SK-N-SH treated with all-trans-retinoic acid at 6 μM for 48 hours (cell line): ENCODE measurements at regions not wholly inside any gene's neighbourhood (a gene's known extent, or its start where the extent isn't known, plus 50 kb on each side); places are given as distances from the start of the nearest gene placed in this dataset.

Experiments
- ATAC-seq: fragments of 200-7000 bp; cut with Tn5 transposase; 3 replicates; pipeline ENCODE4 v1.9.1; 2020; ENCODE audit warnings: mild to moderate bottlenecking, moderate library complexity
- ARNTL ChIP-seq: fragments of 450-650 bp; formaldehyde crosslinking; IDR thresholded peaks from 2 replicates; pipeline ENCODE4 v1.5.0; 2020; ENCODE audit warnings: low read depth, mild to moderate bottlenecking, moderate library complexity, borderline replicate concordance
- BACH2 ChIP-seq: fragments of 250-450 bp; sonication (Bioruptor Pico); IDR thresholded peaks from 2 replicates; pipeline ENCODE4 v1.9.0; 2021; ENCODE audit warnings: mild to moderate bottlenecking, borderline replicate concordance
- CSDC2 ChIP-seq: fragments of 250-450 bp; sonication (Bioruptor Pico); IDR thresholded peaks from 2 replicates; pipeline ENCODE4 v1.5.0; 2020; ENCODE audit warnings: mild to moderate bottlenecking, moderate library complexity
- CSRNP3 ChIP-seq: fragments of 250-450 bp; sonication (Bioruptor Pico); IDR thresholded peaks from 2 replicates; pipeline ENCODE4 v1.5.1; 2021; ENCODE audit warnings: mild to moderate bottlenecking, moderate library complexity
- ESRRG ChIP-seq: fragments of 250-450 bp; sonication (Bioruptor Pico); IDR thresholded peaks from 2 replicates; pipeline ENCODE4 v1.6.1; 2021; ENCODE audit warnings: mild to moderate bottlenecking
- GLIS3 ChIP-seq: fragments of 250-450 bp; sonication (Bioruptor Pico); IDR thresholded peaks from 2 replicates; pipeline ENCODE4 v1.5.0; 2020; ENCODE audit warnings: mild to moderate bottlenecking, moderate library complexity
- ISL1 ChIP-seq: fragments of 250-450 bp; sonication (Bioruptor Pico); IDR thresholded peaks from 2 replicates; pipeline ENCODE4 v2.1.2; 2022; ENCODE audit warnings: mild to moderate bottlenecking, moderate library complexity
- OSR1 ChIP-seq: fragments of 250-450 bp; sonication (Bioruptor Pico); IDR thresholded peaks from 2 replicates; pipeline ENCODE4 v1.8.0; 2022; ENCODE audit warnings: moderate library complexity, mild to moderate bottlenecking, inconsistent platforms
- PATZ1 ChIP-seq: fragments of 250-450 bp; sonication (Bioruptor Pico); IDR thresholded peaks from 2 replicates; pipeline ENCODE4 v1.8.0; 2020; ENCODE audit warnings: mild to moderate bottlenecking, moderate library complexity, borderline replicate concordance
- POU6F1 ChIP-seq: fragments of 250-450 bp; sonication (Bioruptor Pico); IDR thresholded peaks from 2 replicates; pipeline ENCODE4 v1.8.0; 2021; ENCODE audit warnings: low read depth, mild to moderate bottlenecking, moderate library complexity, borderline replicate concordance
- PPARA ChIP-seq: fragments of 250-450 bp; sonication (Bioruptor Pico); IDR thresholded peaks from 2 replicates; pipeline ENCODE4 v1.5.0; 2020; ENCODE audit warnings: mild to moderate bottlenecking, borderline replicate concordance
- RARB ChIP-seq: fragments of 250-450 bp; sonication (Bioruptor Pico); IDR thresholded peaks from 2 replicates; pipeline ENCODE4 v1.8.0; 2021; ENCODE audit warnings: mild to moderate bottlenecking, moderate library complexity
- SNAI2 ChIP-seq: fragments of 250-450 bp; sonication (Bioruptor Pico); IDR thresholded peaks from 2 replicates; pipeline ENCODE4 v1.5.0; 2020; ENCODE audit warnings: mild to moderate bottlenecking, moderate library complexity
- TCF4 ChIP-seq: fragments of 250-450 bp; sonication (Bioruptor Pico); IDR thresholded peaks from 2 replicates; pipeline ENCODE4 v1.8.0; 2021; ENCODE audit warnings: mild to moderate bottlenecking, moderate library complexity, borderline replicate concordance
- ZC3H10 ChIP-seq: fragments of 250-450 bp; sonication (Bioruptor Pico); IDR thresholded peaks from 2 replicates; pipeline ENCODE4 v1.5.1; 2021; ENCODE audit warnings: mild to moderate bottlenecking, moderate library complexity
- ZFP3 ChIP-seq: fragments of 250-450 bp; sonication (Bioruptor Pico); IDR thresholded peaks from 2 replicates; pipeline ENCODE4 v1.5.0; 2020; ENCODE audit warnings: mild to moderate bottlenecking, moderate library complexity
- ZFP30 ChIP-seq: fragments of 450-650 bp; formaldehyde crosslinking; IDR thresholded peaks from 2 replicates; pipeline ENCODE4 v1.5.0; 2022; ENCODE audit warnings: mild to moderate bottlenecking, moderate library complexity
- ZNF565 ChIP-seq: fragments of 450-650 bp; formaldehyde crosslinking; conservative IDR thresholded peaks from 2 replicates; pipeline ENCODE4 v1.5.0; 2020; ENCODE audit warnings: low read depth, mild to moderate bottlenecking, moderate library complexity
- ZNF70 ChIP-seq: fragments of 450-650 bp; formaldehyde crosslinking; IDR thresholded peaks from 2 replicates; pipeline ENCODE4 v1.5.0; 2020; ENCODE audit warnings: mild to moderate bottlenecking, moderate library complexity
- ZNF8 ChIP-seq: fragments of 450-650 bp; formaldehyde crosslinking; IDR thresholded peaks from 2 replicates; pipeline ENCODE4 v1.5.0; 2020; ENCODE audit warnings: mild to moderate bottlenecking, moderate library complexity
- TF ChIP-seq, protein P1 (sequence below): fragments of 250-450 bp; sonication (Bioruptor Pico); IDR thresholded peaks from 2 replicates; pipeline ENCODE4 v1.5.1; 2020; ENCODE audit warnings: low read depth, mild to moderate bottlenecking, moderate library complexity

- TF ChIP-seq GLIS3 (no peak), ESRRG (CRISPR knock-in tag) (no peak)
Measured at GRCh38 chr13:37338726-37339385, 233.4 kb upstream of the CSNK1A1L start (continued).

- no peak for TF ChIP-seq ZNF8
- no peak for ATAC-seq
Measured at GRCh38 chr13:37326334-37326733, 220.9 kb upstream of the CSNK1A1L start.

DNA sequence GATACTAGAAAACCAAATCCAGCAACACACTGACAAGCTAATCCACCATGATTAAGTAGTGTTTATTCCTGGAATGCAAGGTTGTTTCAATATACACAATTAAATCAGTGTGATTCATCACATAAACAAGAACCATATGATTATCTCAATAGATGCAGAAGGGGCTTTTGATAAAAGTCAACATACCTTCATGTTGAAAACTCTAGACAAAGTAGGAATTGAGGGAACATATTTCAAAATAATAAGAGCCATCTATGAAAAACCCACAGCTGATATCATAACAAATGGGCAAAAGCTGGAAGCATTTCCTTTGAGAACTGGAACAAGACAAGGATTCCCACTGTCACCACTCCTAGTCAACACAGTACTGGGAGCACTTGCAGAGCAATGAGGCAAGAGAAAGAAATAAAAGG, 213.6 kb upstream of the CSNK1A1L start:
- ATAC-seq = 0 out of 3 replicates have a peak, but pooled peaks have one; percentile 16
- TF ChIP-seq ZFP3 (no peak), CSRNP3 (CRISPR knock-in tag) (no peak), ZNF8 (no peak), ZC3H10 (CRISPR knock-in tag) (no peak), RARB (CRISPR knock-in tag) (no peak), ESRRG (CRISPR knock-in tag) (no peak), POU6F1 (no peak), ISL1 (CRISPR knock-in tag) (no peak), ZNF565 (CRISPR knock-in tag) (no peak), OSR1 (CRISPR knock-in tag) (no peak)

DNA sequence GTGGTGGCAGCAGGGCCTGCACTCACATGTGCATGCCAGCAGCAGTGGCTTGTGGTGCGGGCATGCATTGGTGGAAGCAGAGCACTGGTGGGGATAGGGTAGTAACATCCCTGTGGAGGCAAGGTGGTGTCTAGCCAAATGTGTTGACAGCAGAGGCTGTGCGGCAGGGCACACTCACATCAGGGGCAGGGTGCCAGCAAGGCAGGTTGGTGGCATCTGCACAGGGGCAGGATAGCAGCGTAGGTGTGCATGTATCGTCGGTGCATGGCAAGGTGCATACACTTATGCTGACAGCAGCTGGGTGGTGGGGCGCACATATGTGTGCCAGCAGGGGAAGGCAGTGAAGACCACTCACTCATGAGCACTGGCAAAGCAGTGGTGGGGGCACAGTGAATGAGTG, 211.5 kb upstream of the CSNK1A1L start:
- ATAC-seq = no peak
- no peak for TF ChIP-seq CSDC2 (CRISPR knock-in tag)
- no peak for TF ChIP-seq ESRRG (CRISPR knock-in tag)
- no peak for TF ChIP-seq SNAI2
- TF ChIP-seq ARNTL (CRISPR knock-in tag) = no peak
- no peak for TF ChIP-seq ZFP30 (CRISPR knock-in tag)
- no peak for TF ChIP-seq ZNF70 (CRISPR knock-in tag)
- no peak for TF ChIP-seq RARB (CRISPR knock-in tag)
- TF ChIP-seq, protein P1, sequence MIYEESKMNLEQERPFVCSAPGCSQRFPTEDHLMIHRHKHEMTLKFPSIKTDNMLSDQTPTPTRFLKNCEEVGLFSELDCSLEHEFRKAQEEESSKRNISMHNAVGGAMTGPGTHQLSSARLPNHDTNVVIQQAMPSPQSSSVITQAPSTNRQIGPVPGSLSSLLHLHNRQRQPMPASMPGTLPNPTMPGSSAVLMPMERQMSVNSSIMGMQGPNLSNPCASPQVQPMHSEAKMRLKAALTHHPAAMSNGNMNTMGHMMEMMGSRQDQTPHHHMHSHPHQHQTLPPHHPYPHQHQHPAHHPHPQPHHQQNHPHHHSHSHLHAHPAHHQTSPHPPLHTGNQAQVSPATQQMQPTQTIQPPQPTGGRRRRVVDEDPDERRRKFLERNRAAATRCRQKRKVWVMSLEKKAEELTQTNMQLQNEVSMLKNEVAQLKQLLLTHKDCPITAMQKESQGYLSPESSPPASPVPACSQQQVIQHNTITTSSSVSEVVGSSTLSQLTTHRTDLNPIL (CRISPR knock-in tag) = no peak
- TF ChIP-seq ZNF565 (CRISPR knock-in tag) = no peak
- TF ChIP-seq OSR1 (CRISPR knock-in tag) = no peak
- no peak for TF ChIP-seq POU6F1
- no peak for TF ChIP-seq GLIS3
- no peak for TF ChIP-seq PATZ1
- TF ChIP-seq ISL1 (CRISPR knock-in tag) = no peak
- no peak for TF ChIP-seq ZC3H10 (CRISPR knock-in tag)
- no peak for TF ChIP-seq PPARA

GRCh38 chr13:37313372-37313771, 207.9 kb upstream of the CSNK1A1L start:
- ATAC-seq = peak; percentile 72
- TF ChIP-seq SNAI2 = no peak
- TF ChIP-seq ESRRG (CRISPR knock-in tag) = no peak
- no peak for TF ChIP-seq ZFP3
- no peak for TF ChIP-seq TCF4
- no peak for TF ChIP-seq BACH2 (CRISPR knock-in tag)
- TF ChIP-seq ARNTL (CRISPR knock-in tag) = no peak
- no peak for TF ChIP-seq ZC3H10 (CRISPR knock-in tag)
- no peak for TF ChIP-seq ISL1 (CRISPR knock-in tag)
- TF ChIP-seq ZNF70 (CRISPR knock-in tag) = no peak
- TF ChIP-seq ZNF565 (CRISPR knock-in tag) = no peak
- TF ChIP-seq ZNF8 = no peak
- no peak for TF ChIP-seq POU6F1
- TF ChIP-seq PPARA = no peak
- no peak for TF ChIP-seq RARB (CRISPR knock-in tag)
- no peak for TF ChIP-seq CSRNP3 (CRISPR knock-in tag)
- no peak for TF ChIP-seq CSDC2 (CRISPR knock-in tag)
